Astrocyte (in vitro differentiated cells and primary cell): ENCODE measurements at regions not wholly inside any gene's neighbourhood (a gene's known extent, or its start where the extent isn't known, plus 50 kb on each side); places are given as distances from the start of the nearest gene placed in this dataset.

ENCODE experiments used
- DNase-seq: peaks from one replicate; pipeline ENCODE4 v3.0.0-alpha.2; 2010; ENCODE audit warnings: low read depth
- FAIRE-seq: peaks from 2 replicates; lab custom pipeline; 2011; peaks lifted over from hg19 to GRCh38; lab: Jason Lieb, UNC
- H2AFZ ChIP-seq: 2 replicates; pipeline ENCODE4 v1.6.0; 2012; ENCODE audit warnings: low read depth, low read length, inconsistent platforms
- H3K27ac ChIP-seq: 2 replicates; pipeline ENCODE4 v1.5.1; 2011; ENCODE audit warnings: low read depth, low read length, inconsistent platforms
- H3K27me3 ChIP-seq: 2 replicates; pipeline ENCODE4 v1.6.0; 2011; ENCODE audit warnings: low read length, inconsistent platforms; ENCODE audit not compliant: insufficient read depth
- H3K36me3 ChIP-seq: 2 replicates; pipeline ENCODE4 v1.5.1; 2011; ENCODE audit warnings: low read length, inconsistent platforms; ENCODE audit not compliant: insufficient read depth
- H3K4me1 ChIP-seq: 2 replicates; pipeline ENCODE4 v1.5.1; 2011; ENCODE audit warnings: low read length, inconsistent platforms; ENCODE audit not compliant: insufficient read depth
- H3K4me2 ChIP-seq: 2 replicates; pipeline ENCODE4 v1.6.0; 2012; ENCODE audit warnings: low read length, inconsistent platforms
- H3K4me3 ChIP-seq: 2 replicates; pipeline ENCODE4 v1.5.1; 2011; ENCODE audit warnings: low read depth, mild to moderate bottlenecking, low read length, inconsistent platforms; ENCODE audit not compliant: insufficient read depth
- H3K79me2 ChIP-seq: 2 replicates; pipeline ENCODE4 v1.6.0; 2012; ENCODE audit warnings: mild to moderate bottlenecking, low read length, inconsistent platforms; ENCODE audit not compliant: insufficient read depth
- H3K9ac ChIP-seq: 2 replicates; pipeline ENCODE4 v1.6.0; 2012; ENCODE audit warnings: mild to moderate bottlenecking, low read length, inconsistent platforms
- H3K9me3 ChIP-seq: 2 replicates; pipeline ENCODE4 v1.5.1; 2012; ENCODE audit warnings: low read depth, mild to moderate bottlenecking, low read length, inconsistent platforms; ENCODE audit not compliant: insufficient read depth
- H4K20me1 ChIP-seq: 2 replicates; pipeline ENCODE4 v1.6.0; 2012; ENCODE audit warnings: low read length, inconsistent platforms; ENCODE audit not compliant: insufficient read depth
- H3K27ac Mint-ChIP-seq: one replicate; pipeline ENCODE4 v1.8.0; 2021; ENCODE audit warnings: mild to moderate bottlenecking, mixed read lengths; ENCODE audit not compliant: unreplicated experiment
- H3K27me3 Mint-ChIP-seq: one replicate; pipeline ENCODE4 v1.8.0; 2021; ENCODE audit warnings: low read depth, mixed read lengths; ENCODE audit not compliant: unreplicated experiment
- H3K36me3 Mint-ChIP-seq: one replicate; pipeline ENCODE4 v1.8.0; 2021; ENCODE audit warnings: low read depth, mixed read lengths; ENCODE audit not compliant: unreplicated experiment
- H3K4me1 Mint-ChIP-seq: one replicate; pipeline ENCODE4 v1.8.0; 2021; ENCODE audit warnings: low read depth, mixed read lengths; ENCODE audit not compliant: unreplicated experiment
- H3K4me3 Mint-ChIP-seq: one replicate; pipeline ENCODE4 v1.8.0; 2021; ENCODE audit warnings: mild to moderate bottlenecking, moderate library complexity, mixed read lengths; ENCODE audit not compliant: unreplicated experiment
- H3K9me3 Mint-ChIP-seq: one replicate; pipeline ENCODE4 v1.8.0; 2021; ENCODE audit warnings: mild to moderate bottlenecking, mixed read lengths; ENCODE audit not compliant: unreplicated experiment
- EZH2 ChIP-seq: IDR thresholded peaks from 2 replicates; pipeline ENCODE4 v1.6.1; 2012; ENCODE audit warnings: mild to moderate bottlenecking, low read length, inconsistent platforms; ENCODE audit not compliant: insufficient read depth
- TF ChIP-seq, protein P1 (sequence below): IDR thresholded peaks from 2 replicates; pipeline ENCODE4 v1.5.1; 2011; ENCODE audit warnings: low read depth, mild to moderate bottlenecking, inconsistent platforms, low read length, moderate library complexity; ENCODE audit not compliant: insufficient read depth

DNA sequence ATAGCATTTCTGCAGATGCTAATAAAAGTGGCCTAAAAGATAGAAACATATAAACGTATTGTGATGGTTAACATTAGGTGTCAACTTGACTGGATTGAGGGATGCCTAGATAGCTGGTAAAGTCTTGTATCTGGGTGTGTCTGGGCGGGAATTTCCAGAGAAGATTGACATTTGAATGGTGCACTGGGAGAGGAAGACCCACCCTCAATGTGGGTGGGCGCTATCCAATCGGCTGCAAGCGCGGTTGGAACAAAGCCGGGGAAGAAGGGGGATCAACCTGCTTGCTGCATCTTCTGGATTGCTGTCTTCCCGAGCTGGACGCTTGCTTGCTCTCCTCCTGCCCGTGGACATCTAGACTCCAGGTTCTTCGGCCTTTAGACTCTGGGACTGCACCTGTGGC is 114.0 kb upstream of the ZNF644 start:
- Histone ChIP-seq H3K4me2 (no peak overlapping the region), H2AFZ (no peak overlapping the region)
- no peak overlapping the region for H3K27ac Mint-ChIP-seq

DNA sequence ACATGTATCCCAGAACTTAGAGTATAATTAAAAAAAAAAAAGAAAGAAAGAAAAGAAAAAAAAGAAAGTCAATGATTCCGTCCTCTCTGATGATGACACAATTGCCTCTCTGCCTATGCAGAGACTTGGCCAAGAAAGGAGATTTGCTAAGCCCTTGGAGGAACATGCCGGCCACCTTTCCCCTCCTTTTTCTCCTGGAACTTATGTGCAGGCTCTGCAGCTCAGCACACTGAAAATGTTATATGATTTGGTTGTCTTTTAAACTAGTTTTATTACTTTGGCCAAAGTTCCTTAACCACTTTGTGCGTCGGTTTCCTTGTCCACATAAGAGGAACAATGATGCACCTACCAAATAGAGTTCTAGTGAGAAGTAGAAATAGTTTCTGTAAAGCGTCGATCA is 111.4 kb upstream of the ZNF644 start:
- no peaks in the 10 kb centered on the region for H3K79me2 ChIP-seq
- peaks cover 7% of the 10 kb centered on the region for H3K27me3 Mint-ChIP-seq
- H3K36me3 ChIP-seq, result no peaks in the 10 kb centered on the region
- no peaks in the 10 kb centered on the region for H3K4me1 Mint-ChIP-seq
- H3K27me3 ChIP-seq, result no peaks in the 10 kb centered on the region
- no peak overlapping the region for H3K4me3 ChIP-seq
- no peak overlapping the region for H3K27ac Mint-ChIP-seq
- H3K9ac ChIP-seq, result no peak overlapping the region
- H3K9me3 ChIP-seq, result no peaks in the 10 kb centered on the region
- peaks cover 8% of the 10 kb centered on the region for H3K9me3 Mint-ChIP-seq
- peaks cover 2% of the 10 kb centered on the region for H3K36me3 Mint-ChIP-seq
- no peaks in the 10 kb centered on the region for H4K20me1 ChIP-seq
- no peak overlapping the region for H3K4me3 Mint-ChIP-seq
- no peak overlapping the region for H3K4me2 ChIP-seq
- no peaks in the 10 kb centered on the region for H3K4me1 ChIP-seq
- FAIRE-seq, result no peak
- H2AFZ ChIP-seq, result no peak overlapping the region
- TF ChIP-seq EZH2, result no peak
- TF ChIP-seq, protein P1, sequence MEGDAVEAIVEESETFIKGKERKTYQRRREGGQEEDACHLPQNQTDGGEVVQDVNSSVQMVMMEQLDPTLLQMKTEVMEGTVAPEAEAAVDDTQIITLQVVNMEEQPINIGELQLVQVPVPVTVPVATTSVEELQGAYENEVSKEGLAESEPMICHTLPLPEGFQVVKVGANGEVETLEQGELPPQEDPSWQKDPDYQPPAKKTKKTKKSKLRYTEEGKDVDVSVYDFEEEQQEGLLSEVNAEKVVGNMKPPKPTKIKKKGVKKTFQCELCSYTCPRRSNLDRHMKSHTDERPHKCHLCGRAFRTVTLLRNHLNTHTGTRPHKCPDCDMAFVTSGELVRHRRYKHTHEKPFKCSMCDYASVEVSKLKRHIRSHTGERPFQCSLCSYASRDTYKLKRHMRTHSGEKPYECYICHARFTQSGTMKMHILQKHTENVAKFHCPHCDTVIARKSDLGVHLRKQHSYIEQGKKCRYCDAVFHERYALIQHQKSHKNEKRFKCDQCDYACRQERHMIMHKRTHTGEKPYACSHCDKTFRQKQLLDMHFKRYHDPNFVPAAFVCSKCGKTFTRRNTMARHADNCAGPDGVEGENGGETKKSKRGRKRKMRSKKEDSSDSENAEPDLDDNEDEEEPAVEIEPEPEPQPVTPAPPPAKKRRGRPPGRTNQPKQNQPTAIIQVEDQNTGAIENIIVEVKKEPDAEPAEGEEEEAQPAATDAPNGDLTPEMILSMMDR, result no peak
- DNase-seq, result no peak
- no peak overlapping the region for H3K27ac ChIP-seq

More for the DNA sequence above, 114.0 kb upstream of the ZNF644 start:
- Histone ChIP-seq H3K27me3 (no peaks in the 10 kb centered on the region), H3K36me3 (no peaks in the 10 kb centered on the region), H3K9ac (no peak overlapping the region), H3K4me3 (no peak overlapping the region), H3K4me1 (no peaks in the 10 kb centered on the region), H3K9me3 (no peaks in the 10 kb centered on the region), H3K27ac (no peak overlapping the region), H4K20me1 (no peaks in the 10 kb centered on the region), H3K79me2 (no peaks in the 10 kb centered on the region)
- DNase-seq (no peak), FAIRE-seq (no peak)
- peaks cover 5% of the 10 kb centered on the region for H3K27me3 Mint-ChIP-seq
- H3K9me3 Mint-ChIP-seq, result peaks cover 8% of the 10 kb centered on the region
- peaks cover 2% of the 10 kb centered on the region for H3K36me3 Mint-ChIP-seq
- no peak overlapping the region for H3K4me3 Mint-ChIP-seq
- TF ChIP-seq, protein P1, result no peak
- no peak for TF ChIP-seq EZH2
- H3K4me1 Mint-ChIP-seq, result no peaks in the 10 kb centered on the region

DNA sequence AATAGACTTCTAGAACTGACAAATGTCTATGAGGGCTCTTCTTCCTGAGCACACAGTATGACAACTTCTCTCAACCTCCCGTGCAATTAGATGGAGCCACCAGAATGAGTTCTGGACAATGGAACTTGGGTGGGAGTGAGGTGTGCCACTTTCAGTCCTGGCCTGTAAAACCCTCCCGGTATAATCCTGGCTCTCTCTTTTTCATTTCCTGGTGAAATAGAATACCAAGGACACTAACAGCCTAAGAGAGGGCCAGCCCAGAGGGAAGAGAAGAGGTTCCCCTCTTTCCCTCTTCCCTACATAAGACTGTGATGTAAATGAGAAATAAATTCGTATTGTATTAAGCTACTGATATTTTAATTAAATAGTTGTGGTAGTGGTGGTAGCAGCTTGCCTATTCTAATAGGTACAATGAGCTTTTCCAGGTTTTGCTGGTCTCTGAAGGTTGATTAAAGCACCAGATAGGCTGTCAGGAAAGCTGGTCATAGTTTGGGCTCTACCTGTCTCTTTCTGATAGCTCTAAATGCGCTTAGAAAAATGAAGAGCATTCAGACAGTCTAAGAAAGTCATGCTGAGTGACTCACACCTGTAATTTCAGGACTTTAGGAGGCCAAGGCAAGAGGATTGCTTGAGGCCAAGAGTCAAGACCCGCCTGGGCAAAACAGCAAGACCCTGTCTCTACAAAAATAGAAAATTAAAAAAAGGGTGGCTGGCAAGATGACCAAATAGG is 108.6 kb upstream of the ZNF644 start:
- H3K9me3 ChIP-seq, result no peaks in the 10 kb centered on the region
- no peak overlapping the region for H3K4me3 ChIP-seq
- FAIRE-seq (no peak), DNase-seq (no peak)
- no peaks in the 10 kb centered on the region for H3K27me3 ChIP-seq
- H3K9ac ChIP-seq, result no peak overlapping the region
- no peak overlapping the region for H3K27ac Mint-ChIP-seq
- no peaks in the 10 kb centered on the region for H3K4me1 ChIP-seq
- H3K27me3 Mint-ChIP-seq, result peaks cover 7% of the 10 kb centered on the region
- H2AFZ ChIP-seq, result no peak overlapping the region
- no peak overlapping the region for H3K27ac ChIP-seq
- peaks cover 2% of the 10 kb centered on the region for H3K36me3 Mint-ChIP-seq
- H4K20me1 ChIP-seq, result no peaks in the 10 kb centered on the region
- TF ChIP-seq, protein P1, result no peak
- no peak for TF ChIP-seq EZH2
- H3K36me3 ChIP-seq, result no peaks in the 10 kb centered on the region
- no peaks in the 10 kb centered on the region for H3K4me1 Mint-ChIP-seq
- H3K79me2 ChIP-seq, result no peaks in the 10 kb centered on the region
- no peak overlapping the region for H3K4me3 Mint-ChIP-seq
- peaks cover 2% of the 10 kb centered on the region for H3K9me3 Mint-ChIP-seq
- no peak overlapping the region for H3K4me2 ChIP-seq
